NCI-H526 treated with DMSO at 0.1 percent for 48 hours (cell line): ENCODE measurements at regions not wholly inside any gene's neighbourhood (a gene's known extent, or its start where the extent isn't known, plus 50 kb on each side); places are given as distances from the start of the nearest gene placed in this dataset.

Experiments used
- DNase-seq: peaks from one replicate; lab custom pipeline; 2025; lab: John Stamatoyannopoulos, UW

DNA sequence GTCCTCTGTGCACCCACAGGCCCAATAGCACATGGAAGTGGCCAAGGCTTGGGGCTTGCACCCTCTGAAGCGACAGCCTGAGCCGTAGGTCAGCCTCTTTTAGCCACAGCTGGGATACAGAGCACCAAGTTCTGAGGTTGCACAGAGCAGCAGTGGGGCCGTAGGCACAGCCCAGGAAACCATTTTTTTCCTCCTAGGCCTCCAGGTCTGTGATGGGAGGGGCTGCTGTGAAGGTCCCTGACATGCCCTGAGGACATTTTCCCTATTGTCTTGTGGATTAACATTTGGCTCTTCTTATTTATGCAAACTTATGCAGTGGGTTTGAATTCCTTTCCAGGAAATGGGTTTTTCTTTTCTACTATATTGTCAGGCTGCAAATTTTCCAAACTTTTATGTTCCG lies 878.7 kb upstream of the MAN1A1 start:
- DNase-seq, result no peak

DNA sequence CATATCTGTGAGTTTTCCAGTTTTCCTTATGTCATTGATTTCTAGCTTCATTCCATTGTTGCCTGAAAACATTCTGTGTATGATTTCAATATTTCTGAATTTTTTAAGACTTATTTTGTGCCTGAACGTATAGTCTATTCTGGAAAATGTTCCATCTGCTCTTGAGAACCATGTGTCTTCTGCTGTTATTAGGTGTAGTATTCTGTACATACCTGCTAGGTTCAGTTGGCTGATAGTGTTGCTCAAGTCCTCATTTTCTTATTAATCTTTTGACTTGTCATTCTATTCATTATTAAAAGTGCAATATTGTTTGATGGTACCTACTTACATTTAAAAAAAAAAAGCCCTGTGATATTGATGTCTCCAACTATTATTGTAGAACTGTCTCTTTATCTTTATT lies 869.8 kb upstream of the MAN1A1 start:
- no peak for DNase-seq

DNA sequence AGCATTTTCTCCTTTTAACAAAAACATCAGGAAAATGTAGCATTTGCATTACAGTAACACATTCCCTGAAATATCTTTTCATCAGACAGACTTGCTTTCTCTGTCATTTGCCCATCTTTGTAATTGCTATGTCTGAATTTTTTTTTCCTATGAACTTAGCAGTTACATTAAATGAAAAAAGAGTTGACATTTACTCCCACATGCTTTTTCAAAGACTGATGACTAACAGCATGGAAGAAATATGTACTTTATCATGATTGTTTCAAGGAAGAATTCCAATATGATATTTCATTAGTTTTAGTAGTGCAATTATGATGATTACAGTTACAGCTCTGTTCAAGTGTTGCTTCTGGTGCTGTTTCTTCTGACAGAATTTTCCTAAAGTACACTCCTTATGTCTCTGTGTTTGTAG lies 864.5 kb upstream of the MAN1A1 start:
- DNase-seq, result no peak

DNA sequence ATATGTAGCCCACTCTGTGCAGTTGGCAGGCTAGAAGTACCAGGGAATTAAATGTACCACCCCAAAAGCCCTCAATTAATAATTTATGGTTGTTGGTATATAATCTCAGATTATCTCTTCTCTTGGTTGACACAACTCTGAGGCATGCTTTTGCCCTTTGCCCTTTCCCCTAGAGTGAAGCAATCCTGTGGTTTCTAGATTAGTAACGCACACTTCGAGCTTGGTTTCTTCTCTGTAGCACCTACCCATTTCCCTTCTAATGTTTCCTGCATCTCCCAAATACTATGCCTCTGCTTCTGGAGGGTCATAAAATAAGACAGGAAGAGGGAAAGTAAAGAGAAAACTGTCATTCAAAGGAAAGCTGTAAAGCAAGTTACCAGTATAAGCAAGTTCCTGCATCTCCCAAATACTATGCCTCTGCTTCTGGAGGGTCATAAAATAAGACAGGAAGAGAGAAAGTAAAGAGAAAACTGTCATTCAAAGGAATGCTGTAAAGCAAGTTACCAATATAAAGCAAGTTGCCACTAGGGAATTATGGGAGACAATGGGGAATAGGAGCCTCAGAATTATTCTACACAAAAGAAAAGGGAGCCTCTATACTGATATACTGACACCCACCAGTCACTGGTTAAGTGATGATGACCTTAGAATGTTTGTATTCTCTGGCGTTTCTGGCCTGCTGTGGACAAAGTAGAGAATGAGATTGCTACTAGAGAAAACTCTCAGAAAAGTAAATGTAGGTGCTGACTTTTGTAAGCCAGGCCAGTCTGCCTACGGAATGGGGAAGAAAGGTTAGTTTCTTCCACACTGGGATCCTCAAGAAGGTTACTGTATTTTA lies 862.6 kb upstream of the MAN1A1 start:
- no peak for DNase-seq

- peak; percentile 74 for DNase-seq
Observed at GRCh38 chr6:120202878-120203277, 853.3 kb upstream of the MAN1A1 start.

DNA sequence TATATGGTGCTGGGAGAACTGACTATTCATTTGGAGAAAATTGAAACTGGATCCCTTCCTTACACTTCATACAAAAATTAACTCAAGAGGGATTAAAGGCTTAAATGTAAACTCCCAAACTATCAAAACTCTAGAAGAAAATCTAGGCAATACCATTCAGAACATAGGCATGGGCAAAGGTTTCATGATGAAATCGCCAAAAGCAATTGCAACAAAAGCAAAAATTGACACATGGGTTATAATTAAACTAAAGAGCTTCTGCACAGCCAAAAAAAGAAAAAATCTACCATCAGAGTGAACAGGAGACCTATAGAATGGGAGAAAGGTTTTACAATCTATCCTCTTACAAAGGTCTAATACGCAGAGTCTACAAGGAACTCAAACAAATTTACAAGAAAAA lies 851.3 kb upstream of the MAN1A1 start:
- DNase-seq, result no peak

DNA sequence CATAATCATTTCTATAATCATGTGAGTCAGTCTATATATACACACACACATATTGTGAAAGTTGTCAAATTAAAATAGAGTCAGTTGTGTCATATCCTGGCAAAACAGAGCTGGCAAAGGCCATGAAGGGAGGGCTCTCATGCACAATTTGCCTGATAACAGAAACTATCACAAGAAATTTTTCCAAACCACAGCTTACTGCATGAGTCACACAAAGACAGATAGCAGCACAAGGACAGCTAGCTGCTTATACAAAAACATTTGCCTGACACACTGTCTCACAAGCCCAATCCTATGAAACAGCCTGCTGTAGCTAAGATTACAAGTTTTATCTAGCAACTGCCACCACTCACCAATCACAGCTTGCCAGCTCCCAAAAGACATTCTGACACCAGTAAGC lies 848.5 kb upstream of the MAN1A1 start:
- no peak for DNase-seq

DNA sequence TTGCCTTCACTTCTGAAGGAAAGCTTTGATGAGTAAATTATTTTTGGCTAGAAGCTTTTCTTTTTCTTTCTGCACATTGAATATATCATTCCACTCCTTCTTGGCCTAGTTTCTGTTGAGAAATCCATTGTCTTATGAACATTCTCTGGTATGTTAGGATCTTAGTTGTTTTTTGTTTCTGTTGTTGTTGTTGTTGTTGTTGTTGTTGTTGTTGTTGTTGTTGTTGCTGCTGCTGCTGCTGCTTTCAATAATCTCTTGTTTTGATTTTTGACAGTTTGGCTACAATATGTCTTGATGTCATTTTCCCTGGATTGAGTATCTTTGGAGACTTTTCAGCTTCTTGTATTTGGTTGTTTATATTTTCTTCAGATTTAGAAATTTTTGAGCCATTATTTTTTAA lies 836.5 kb upstream of the MAN1A1 start:
- DNase-seq, result no peak

- DNase-seq, result no peak
Observed at GRCh38 chr6:120173250-120173649, 823.7 kb upstream of the MAN1A1 start.

DNA sequence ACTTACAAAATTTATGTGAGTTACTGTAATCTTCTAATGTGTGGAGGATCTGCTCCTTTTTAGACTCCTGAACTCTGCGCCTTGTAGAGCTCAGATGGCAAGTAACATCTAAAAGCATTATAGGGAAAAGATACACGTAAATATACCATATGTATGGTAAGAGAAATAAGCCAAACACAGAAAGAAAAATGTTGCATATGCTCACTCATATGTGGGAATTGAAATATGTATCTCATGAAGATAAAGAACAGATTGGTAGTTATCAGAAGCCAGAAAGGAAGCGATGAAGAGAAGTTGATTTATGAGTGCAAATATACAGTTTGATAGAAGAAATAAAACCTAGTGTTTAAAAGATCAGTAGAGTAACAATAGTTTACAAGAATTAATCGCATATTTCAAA lies 815.0 kb upstream of the MAN1A1 start:
- no peak for DNase-seq

GRCh38 chr6:120157873-120158272 lies 808.3 kb upstream of the MAN1A1 start:
- DNase-seq, result no peak

GRCh38 chr6:120147071-120147871 lies 797.7 kb upstream of the MAN1A1 start:
- no peak for DNase-seq

DNA sequence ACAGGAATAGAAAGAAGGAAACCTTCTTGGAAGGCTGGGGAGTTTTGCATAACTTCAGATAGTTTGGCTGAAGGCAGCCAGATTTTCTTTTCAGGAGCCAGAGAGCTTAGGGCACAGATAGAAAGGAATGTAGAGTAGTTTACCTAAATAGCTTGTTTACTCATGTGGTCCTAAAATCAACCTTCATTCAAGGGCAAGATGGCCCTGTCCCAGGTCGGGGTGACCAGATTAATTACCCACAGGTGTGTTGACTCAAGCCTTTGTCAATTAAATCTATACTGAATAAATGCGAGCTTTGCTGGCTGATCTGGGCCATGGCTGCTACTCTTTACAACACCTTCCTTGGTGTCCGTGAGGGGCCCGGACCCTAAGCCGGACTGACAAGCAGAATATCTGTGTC lies 792.0 kb upstream of the MAN1A1 start:
- DNase-seq, result no peak

DNA sequence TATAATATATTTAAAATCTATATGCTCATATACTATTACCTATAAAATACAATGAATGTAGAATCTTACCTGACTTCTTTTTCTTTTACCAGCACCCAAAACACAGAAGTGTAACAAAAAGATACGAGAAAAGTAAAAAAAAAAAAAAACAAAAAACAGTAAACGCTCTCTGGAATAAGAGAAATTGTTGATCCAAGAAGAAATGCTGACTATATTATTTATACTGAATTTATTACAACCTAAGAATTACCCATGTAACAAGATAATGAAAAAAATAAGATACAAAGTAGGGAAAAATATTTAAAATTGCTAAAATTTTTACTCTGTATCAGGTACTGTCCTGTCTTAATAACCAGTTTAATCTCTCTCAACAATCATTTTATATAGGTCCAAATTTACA lies 787.9 kb upstream of the MAN1A1 start:
- DNase-seq, result no peak

DNA sequence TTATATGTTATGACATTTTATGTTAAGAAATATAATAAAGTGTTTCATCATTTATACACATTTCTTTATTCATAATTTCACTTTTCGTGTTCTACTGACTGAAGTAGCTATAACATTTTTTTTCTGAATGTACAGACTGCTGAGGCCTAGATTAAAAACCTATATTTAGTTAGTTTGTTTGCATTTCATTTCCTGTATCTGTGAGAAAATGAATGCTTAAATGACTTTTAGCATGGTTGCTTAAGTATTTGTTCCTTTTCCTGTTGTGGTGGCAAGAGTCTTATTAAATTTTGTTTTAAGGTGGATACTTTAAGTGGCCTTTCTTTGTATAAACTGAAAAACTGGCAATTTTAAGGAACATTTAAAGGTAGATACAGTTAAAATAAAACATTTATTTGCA lies 779.7 kb upstream of the MAN1A1 start:
- DNase-seq, result no peak

DNA sequence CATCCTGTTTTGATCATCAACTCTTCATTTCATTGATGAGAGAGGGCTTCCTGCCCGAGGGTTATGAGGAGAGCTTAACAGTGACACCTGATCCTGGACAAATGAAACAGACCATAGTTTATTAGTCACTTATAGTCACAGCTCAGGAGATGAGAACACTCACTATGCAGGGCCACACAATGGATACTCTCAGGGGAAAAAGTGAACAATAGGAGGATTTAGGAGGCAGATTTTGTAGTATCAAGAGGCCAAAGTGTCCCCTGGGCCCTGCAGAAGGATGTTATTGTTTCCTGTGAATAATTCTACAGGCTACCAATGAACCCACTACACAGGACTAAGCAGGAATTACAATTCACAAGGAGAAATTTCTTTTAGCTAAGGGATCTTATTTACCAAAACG lies 772.8 kb upstream of the MAN1A1 start:
- DNase-seq, result no peak

DNA sequence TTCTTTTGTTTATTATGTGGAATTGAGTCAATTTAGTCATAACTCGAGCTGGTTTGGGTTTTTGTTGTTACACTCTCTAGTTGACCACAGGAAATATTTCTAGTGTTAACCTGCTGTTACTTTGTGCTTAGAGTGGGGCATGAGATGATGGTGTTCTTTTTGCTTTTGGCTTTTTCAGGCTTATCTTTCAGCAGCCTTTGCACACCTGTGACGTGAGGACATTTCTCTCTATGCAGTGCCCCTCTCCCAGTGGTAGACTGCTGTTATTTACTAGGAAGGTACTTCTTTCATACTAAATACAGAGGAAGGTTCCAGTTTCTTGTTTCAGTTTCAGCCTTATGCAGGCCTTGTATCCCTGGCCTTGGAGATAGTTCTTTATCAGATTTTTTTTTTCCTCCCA lies 766.8 kb upstream of the MAN1A1 start:
- DNase-seq, result no peak

DNA sequence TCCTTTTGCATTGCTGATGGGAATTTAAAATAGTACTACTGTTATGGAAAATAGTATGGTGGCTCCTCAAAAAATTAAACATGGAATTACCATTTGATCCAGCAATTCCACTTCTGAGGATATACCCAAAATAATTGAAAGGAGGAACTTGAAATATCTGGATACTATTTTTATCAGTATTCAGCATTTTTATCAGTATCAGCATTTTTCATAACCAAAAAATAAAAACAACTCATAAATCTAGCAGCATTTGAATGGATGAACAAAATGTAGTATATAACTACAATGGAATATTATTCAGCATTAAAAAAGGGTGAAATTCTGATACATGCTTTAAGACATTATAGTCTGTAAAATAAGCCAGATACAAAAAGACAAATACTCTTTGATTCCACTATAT lies 763.4 kb upstream of the MAN1A1 start:
- no peak for DNase-seq

DNA sequence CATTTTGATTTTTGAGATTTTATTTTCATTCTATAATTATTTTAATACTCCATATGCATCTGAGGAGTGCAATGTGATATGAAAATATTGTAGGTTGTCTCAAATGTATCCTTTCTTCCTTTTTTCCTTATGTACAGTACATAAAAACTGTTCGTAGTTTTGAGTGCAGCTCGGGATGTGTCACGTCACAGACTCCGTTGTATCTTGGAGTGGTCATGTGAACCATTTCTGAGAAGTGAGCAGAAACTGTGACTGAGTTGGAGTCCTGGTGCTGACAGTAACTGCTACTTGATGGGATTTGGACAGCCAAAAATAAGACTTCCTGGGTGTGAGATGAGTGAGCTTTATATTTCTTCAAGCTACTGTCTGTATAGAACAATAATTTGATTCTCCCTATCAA lies 761.4 kb upstream of the MAN1A1 start:
- DNase-seq, result no peak

DNA sequence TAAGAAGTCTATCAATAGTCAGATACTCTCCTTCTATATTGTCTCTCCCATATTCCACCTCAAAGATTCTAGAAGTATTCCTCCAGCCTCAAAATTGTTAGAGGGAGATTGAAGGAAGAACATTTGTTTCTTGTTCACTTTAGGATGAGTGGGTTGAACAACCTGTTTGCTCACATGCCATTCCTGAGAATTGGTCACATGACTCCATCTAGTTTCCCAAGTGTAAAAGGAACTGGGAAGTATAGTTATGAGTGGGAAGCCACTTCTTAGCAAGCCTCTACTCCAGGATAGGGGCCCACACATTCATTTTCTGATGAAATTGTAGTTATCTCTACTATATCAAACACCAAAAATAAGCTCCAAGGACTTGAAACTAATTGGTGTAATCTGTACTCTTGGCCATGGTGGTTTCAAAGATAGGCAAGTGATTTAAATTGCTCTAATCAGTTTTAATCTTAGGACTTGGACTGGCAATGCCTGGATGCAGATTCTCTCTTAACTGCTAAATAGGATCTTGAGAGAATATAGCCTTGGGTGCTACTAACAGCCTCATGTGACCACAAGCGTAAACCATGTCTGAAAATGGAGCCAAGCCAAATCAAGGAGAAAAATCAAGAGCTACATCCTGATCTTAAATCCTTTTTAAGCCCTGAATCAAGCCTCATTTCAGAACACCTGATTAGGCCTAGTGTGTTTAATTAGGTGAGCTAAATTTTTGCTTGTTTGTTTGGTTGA lies 758.7 kb upstream of the MAN1A1 start:
- DNase-seq, result no peak

DNA sequence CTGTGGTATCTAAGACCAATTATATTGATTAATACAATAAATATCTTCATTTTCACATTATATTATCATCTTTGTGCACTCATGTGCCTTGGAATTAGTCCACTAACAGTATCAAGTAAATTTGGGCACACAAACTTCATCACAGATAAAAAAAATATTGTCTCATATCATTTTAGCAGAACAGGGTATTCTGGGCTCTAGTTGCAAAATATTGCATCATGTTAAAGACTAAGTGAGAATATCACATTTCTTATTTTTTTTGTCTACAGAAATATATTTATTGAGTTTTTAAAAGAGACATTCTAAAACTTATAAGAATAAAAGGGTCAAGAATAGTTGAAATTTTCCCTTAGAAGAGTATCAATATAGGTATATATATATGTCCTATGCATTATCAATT lies 754.1 kb upstream of the MAN1A1 start:
- no peak for DNase-seq

DNA sequence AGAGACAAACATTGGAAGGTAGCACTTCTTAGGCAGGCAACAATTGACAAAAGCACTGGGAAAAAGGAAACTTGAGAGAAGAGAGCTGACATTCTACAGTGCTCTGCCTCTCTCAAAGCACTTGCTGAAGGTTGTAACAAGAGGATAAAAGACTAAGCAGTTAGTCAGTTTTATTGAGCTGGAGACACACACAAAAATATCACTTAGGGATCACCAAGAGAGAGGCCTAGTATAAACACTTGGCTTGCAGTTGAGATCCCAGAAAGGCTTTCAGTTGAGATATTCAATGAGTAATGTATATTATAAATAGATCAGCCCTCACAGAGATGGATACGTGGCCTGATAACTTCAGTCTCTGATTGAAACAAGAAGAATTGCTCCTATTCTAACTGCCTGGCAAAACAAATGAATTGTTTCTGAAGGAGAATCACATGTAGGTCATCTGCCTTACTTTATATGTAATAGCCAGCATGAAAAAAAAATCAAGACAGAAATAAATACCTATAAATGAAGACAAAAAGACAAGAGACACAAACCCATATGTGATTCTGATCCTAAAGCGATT lies 747.2 kb upstream of the MAN1A1 start:
- no peak for DNase-seq

DNA sequence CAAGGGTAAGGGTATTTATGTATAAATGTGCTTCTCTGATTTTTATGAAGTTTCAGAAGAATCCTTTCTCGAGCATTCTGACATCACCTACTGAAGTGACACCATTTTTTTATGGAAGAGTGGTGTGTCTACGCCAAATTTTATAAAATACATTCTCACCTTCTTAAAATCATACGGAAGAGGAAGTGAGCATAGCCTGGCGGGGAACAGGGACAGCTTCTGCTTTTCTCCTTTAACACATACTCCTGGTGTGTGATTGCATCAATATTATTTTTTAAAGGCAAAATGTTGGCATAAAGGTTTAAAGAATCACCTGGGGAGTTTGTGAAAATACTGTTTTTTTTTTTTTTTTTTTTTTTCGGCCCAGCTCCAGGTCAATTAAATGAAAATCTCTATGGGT lies 733.6 kb upstream of the MAN1A1 start:
- DNase-seq, result no peak
